ENCODE measurements at regions not wholly inside any gene's neighbourhood (a gene's known extent, or its start where the extent isn't known, plus 50 kb on each side); places are given as distances from the start of the nearest gene placed in this dataset.

GRCh38 chr5:91219803-91220371 lies 163.2 kb downstream of the ARRDC3 start:
- no peak for TF ChIP-seq CTCF (IDR thresholded peaks at IDR 0.05)
- no peak for TF ChIP-seq POLR2A (IDR thresholded peaks at IDR 0.05)
